NCI-H460 (cell line): ENCODE measurements at regions not wholly inside any gene's neighbourhood (a gene's known extent, or its start where the extent isn't known, plus 50 kb on each side); places are given as distances from the start of the nearest gene placed in this dataset.
A peak's percentile ranks its signal among the peaks of the same experiment; 100 is the strongest.

Experiments
- DNase-seq: peaks from one replicate; pipeline ENCODE4 v3.0.0-alpha.2; 2016; ENCODE audit warnings: low read depth; ENCODE audit errors: extremely low read depth

GRCh38 chr4:111228396-111228795 lies 605.5 kb upstream of the PITX2 start:
- DNase-seq = no peak

GRCh38 chr4:111228874-111229273 lies 606.0 kb upstream of the PITX2 start:
- DNase-seq = no peak

- DNase-seq = no peak
Observed at GRCh38 chr4:111230265-111230664, 607.4 kb upstream of the PITX2 start.

GRCh38 chr4:111231281-111231680 lies 608.4 kb upstream of the PITX2 start:
- no peak for DNase-seq

GRCh38 chr4:111234939-111235338 lies 612.1 kb upstream of the PITX2 start:
- no peak for DNase-seq

- no peak for DNase-seq
Observed at GRCh38 chr4:111263836-111264235, 641.0 kb upstream of the PITX2 start.

- no peak for DNase-seq
Observed at GRCh38 chr4:111266937-111267336, 644.1 kb upstream of the PITX2 start.

- no peak for DNase-seq
Observed at GRCh38 chr4:111267786-111268185, 644.9 kb upstream of the PITX2 start.

GRCh38 chr4:111268769-111269414 lies 646.0 kb upstream of the PITX2 start:
- DNase-seq = no peak

GRCh38 chr4:111269439-111269838 lies 646.6 kb upstream of the PITX2 start:
- DNase-seq = no peak

GRCh38 chr4:111274060-111274459 lies 651.2 kb upstream of the PITX2 start:
- DNase-seq = no peak

- no peak for DNase-seq
Observed at GRCh38 chr4:111274486-111274885, 651.6 kb upstream of the PITX2 start.

GRCh38 chr4:111281219-111281618 lies 658.3 kb upstream of the PITX2 start:
- no peak for DNase-seq

GRCh38 chr4:111282035-111282434 lies 659.2 kb upstream of the PITX2 start:
- DNase-seq = no peak

GRCh38 chr4:111283066-111283677 lies 660.3 kb upstream of the PITX2 start:
- peak; percentile 61 for DNase-seq

GRCh38 chr4:111296466-111296865 lies 673.6 kb upstream of the PITX2 start:
- no peak for DNase-seq

GRCh38 chr4:111303806-111304205 lies 680.9 kb upstream of the PITX2 start:
- no peak for DNase-seq

GRCh38 chr4:111323496-111323895 lies 700.6 kb upstream of the PITX2 start:
- no peak for DNase-seq

GRCh38 chr4:111323916-111324315 lies 701.0 kb upstream of the PITX2 start:
- no peak for DNase-seq

GRCh38 chr4:111326450-111326849 lies 703.6 kb upstream of the PITX2 start:
- DNase-seq = no peak

GRCh38 chr4:111330786-111331185 lies 707.9 kb upstream of the PITX2 start:
- DNase-seq = no peak

- no peak for DNase-seq
Observed at GRCh38 chr4:111334361-111334760, 711.5 kb upstream of the PITX2 start.
